ENCODE measurements at regions not wholly inside any gene's neighbourhood (a gene's known extent, or its start where the extent isn't known, plus 50 kb on each side); places are given as distances from the start of the nearest gene placed in this dataset.

DNA sequence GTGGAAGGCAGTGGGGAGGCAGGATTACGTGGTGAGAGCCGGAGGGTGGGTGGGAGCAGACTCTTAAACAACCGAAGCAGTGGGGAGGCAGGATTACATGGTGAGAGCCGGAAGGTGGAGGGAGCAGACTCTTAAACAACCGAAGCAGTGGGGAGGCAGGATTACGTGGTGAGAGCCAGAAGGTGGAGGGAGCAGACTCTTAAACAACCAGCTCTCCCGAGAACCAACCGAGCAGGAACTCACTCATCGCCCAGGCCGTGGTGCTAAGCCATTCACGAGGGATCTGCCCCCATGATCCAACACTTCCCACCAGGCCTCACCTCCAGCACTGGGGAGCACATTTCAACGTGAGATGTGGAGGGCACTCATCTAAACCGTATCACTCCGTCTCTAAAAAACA lies 87.7 kb downstream of the RTP5 start:
- no peak overlapping the region for H3K4me3 ChIP-seq
- ATAC-seq (ENCODE audit: insufficient read depth, low FRiP score) = no peak
- no peaks in the 10 kb centered on the region for H3K9me3 ChIP-seq (ENCODE audit: control insufficient read depth in 4 of 4, insufficient read depth in 3 of 4, low read length in 3 of 4)
- no peaks in the 10 kb centered on the region for H3K27me3 ChIP-seq (ENCODE audit: control insufficient read depth in 3 of 3, insufficient read depth in 3 of 3, low read length in 2 of 3)
- WGBS, 2 donors = 93% methylated on average over 14 of the region's 14 CpGs
- peaks cover 0 to 8% (median 0%) of the 10 kb centered on the region in 5 donors for H3K4me1 ChIP-seq (ENCODE audit: control insufficient read depth in 5 of 5, insufficient read depth in 5 of 5, low read length in 5 of 5)
- no peak for DNase-seq
- TF ChIP-seq, protein P1, sequence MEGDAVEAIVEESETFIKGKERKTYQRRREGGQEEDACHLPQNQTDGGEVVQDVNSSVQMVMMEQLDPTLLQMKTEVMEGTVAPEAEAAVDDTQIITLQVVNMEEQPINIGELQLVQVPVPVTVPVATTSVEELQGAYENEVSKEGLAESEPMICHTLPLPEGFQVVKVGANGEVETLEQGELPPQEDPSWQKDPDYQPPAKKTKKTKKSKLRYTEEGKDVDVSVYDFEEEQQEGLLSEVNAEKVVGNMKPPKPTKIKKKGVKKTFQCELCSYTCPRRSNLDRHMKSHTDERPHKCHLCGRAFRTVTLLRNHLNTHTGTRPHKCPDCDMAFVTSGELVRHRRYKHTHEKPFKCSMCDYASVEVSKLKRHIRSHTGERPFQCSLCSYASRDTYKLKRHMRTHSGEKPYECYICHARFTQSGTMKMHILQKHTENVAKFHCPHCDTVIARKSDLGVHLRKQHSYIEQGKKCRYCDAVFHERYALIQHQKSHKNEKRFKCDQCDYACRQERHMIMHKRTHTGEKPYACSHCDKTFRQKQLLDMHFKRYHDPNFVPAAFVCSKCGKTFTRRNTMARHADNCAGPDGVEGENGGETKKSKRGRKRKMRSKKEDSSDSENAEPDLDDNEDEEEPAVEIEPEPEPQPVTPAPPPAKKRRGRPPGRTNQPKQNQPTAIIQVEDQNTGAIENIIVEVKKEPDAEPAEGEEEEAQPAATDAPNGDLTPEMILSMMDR (IDR thresholded peaks at IDR 0.05; ENCODE audit: control extremely low read depth, extremely low read depth) = no peak
- H3K36me3 ChIP-seq (ENCODE audit: control insufficient read depth in 4 of 4, insufficient read depth in 4 of 4, low read length in 4 of 4) = no peaks in the 10 kb centered on the region
- H3K9ac ChIP-seq (ENCODE audit: insufficient read depth in 1 of 2, low read length in 2 of 2) = no peak overlapping the region
- H3K27ac ChIP-seq (ENCODE audit: low read depth in 1 of 2, low read length in 1 of 2) = no peak overlapping the region

- Histone ChIP-seq H3K27ac (ENCODE audit: low read depth in 1 of 2, low read length in 1 of 2) (no peak overlapping the region), H3K4me3 (no peak overlapping the region), H3K9ac (ENCODE audit: insufficient read depth in 1 of 2, low read length in 2 of 2) (no peak overlapping the region), H3K4me1 (ENCODE audit: control insufficient read depth in 5 of 5, insufficient read depth in 5 of 5, low read length in 5 of 5) (peaks cover 0 to 8% (median 0%) of the 10 kb centered on the region in 5 donors), H3K9me3 (ENCODE audit: control insufficient read depth in 4 of 4, insufficient read depth in 3 of 4, low read length in 3 of 4) (no peaks in the 10 kb centered on the region), H3K36me3 (ENCODE audit: control insufficient read depth in 4 of 4, insufficient read depth in 4 of 4, low read length in 4 of 4) (no peaks in the 10 kb centered on the region), H3K27me3 (ENCODE audit: control insufficient read depth in 3 of 3, insufficient read depth in 3 of 3, low read length in 2 of 3) (no peaks in the 10 kb centered on the region)
- TF ChIP-seq, protein P1 (IDR thresholded peaks at IDR 0.05; ENCODE audit: control extremely low read depth, extremely low read depth) = no peak
- no peak for DNase-seq
- WGBS, 2 donors = 79 to 85% methylated on average over 21 of the region's 21 CpGs
- no peak for ATAC-seq (ENCODE audit: insufficient read depth, low FRiP score)
These were observed 89.5 kb downstream of the RTP5 start for GRCh38 chr2:241958818-241959545.

DNA sequence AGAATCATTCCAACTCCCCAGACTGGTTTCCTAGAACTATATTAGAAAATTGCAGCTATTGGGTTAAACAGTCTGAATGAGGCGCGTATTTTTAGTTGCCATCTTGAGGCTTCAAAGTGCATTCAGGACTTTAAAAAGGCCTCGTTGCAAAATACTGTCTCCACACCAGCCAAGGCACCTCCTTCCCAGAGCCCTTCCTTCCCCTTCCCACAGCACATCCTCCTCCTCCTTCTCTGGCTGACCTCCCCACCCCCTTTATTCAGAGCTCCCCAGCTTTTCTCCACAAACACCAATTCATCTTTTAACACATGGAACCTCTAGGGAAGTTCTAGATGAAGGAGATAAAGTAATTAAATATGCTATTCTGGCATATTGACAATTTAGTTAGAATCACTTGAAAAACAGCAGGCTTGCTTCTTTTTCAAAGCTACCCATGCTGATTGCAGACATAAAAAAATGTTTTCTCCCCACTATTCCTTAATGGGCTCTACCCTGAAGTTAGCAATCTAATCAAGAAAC lies 90.3 kb downstream of the RTP5 start:
- WGBS, 2 donors = 45 to 63% methylated on average over 3 of the region's 3 CpGs

More for the DNA sequence above, 90.3 kb downstream of the RTP5 start:
- DNase-seq (peak in 2 of 3 donors; percentile 18 to 58), ATAC-seq (ENCODE audit: insufficient read depth, low FRiP score) (no peak)
- no peak overlapping the region for H3K9ac ChIP-seq (ENCODE audit: insufficient read depth in 1 of 2, low read length in 2 of 2)
- no peaks in the 10 kb centered on the region for H3K27me3 ChIP-seq (ENCODE audit: control insufficient read depth in 3 of 3, insufficient read depth in 3 of 3, low read length in 2 of 3)
- H3K27ac ChIP-seq (ENCODE audit: low read depth in 1 of 2, low read length in 1 of 2) = no peak overlapping the region
- H3K4me1 ChIP-seq (ENCODE audit: control insufficient read depth in 5 of 5, insufficient read depth in 5 of 5, low read length in 5 of 5) = peaks cover 0 to 8% (median 0%) of the 10 kb centered on the region in 5 donors
- H3K9me3 ChIP-seq (ENCODE audit: control insufficient read depth in 4 of 4, insufficient read depth in 3 of 4, low read length in 3 of 4) = no peaks in the 10 kb centered on the region
- H3K4me3 ChIP-seq = no peak overlapping the region
- TF ChIP-seq, protein P1 (IDR thresholded peaks at IDR 0.05; ENCODE audit: control extremely low read depth, extremely low read depth) = no peak
- no peaks in the 10 kb centered on the region for H3K36me3 ChIP-seq (ENCODE audit: control insufficient read depth in 4 of 4, insufficient read depth in 4 of 4, low read length in 4 of 4)

Measured in lung (tissue), 11 donors.